ENCODE measurements at regions not wholly inside any gene's neighbourhood (a gene's known extent, or its start where the extent isn't known, plus 50 kb on each side); places are given as distances from the start of the nearest gene placed in this dataset.
"Not testable (repeated sequence)": the region's sequence is repeated elsewhere in the genome, so short reads cannot be mapped to it uniquely, and the experiment has no call there.

DNA sequence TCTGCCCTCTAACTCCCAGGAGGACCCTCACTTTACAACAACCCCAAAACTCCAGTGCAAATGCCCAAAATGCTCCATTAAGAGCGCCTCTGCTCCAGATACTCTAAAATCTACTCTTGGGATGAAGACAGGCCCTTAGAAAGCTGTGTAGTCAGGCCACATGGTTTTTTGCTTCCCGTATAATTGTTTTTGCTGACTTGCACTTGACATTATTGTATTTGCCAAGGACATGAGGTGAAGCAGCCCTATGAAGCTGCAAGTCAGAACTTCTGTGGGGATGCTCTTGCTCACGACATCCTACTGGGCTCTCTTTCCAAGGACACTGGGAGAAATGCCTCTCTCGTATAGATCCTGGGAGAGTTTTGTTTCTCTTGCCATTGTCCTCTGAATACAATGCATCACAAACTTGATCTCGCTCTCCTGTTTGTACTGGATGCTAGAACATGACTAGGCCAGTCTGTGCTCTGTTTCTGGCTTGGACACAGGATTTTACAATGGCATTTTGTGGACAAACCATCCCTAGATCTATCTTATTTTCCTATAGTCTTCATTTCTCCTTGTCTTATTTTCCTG lies 177.2 kb upstream of the DTNBP1 start:
- no peak for ATAC-seq
- no peak for DNase-seq

DNA sequence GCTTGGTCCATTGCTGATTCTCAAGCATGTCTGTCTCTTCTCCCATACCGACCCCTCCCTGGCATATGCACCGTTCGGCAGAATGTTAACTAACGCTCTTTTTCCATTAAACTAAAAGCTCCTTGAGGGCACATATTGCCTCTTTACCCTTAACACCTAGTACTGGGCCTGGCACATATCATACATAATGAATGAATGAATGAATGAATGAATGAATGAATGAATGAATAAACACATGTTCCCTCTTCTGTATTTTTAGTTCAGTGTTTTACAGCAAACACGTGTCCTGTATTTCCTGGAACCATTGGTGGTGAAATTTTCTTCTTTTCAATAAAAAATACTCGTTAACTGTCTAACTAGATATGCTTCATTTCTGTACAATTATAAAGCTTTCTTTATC lies 174.4 kb upstream of the DTNBP1 start:
- no peak for DNase-seq
- no peak for ATAC-seq

DNA sequence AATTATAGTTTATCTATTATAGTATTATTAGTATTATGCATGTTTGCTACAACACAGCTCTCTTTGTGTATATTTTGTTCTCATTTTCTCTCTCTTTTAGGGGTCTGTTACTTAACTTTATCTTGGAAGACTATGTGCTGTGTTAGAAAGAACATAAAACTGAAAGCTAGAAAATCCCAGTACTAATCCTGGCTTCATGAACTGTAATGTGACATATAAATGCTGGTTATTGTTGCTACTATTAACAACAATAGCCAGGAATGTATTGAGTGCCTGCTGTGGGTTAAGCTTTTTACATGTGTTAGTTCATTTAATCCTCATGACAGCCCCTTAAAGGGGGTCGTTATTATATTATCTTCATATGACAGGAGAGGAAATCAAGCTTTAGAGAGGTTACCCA lies 170.0 kb upstream of the DTNBP1 start:
- ATAC-seq (no peak), DNase-seq (no peak)

GRCh38 chr6:15829156-15829555 lies 166.3 kb upstream of the DTNBP1 start:
- ATAC-seq (no peak), DNase-seq (no peak)

GRCh38 chr6:15827496-15828255 lies 164.8 kb upstream of the DTNBP1 start:
- ATAC-seq = no peak

DNA sequence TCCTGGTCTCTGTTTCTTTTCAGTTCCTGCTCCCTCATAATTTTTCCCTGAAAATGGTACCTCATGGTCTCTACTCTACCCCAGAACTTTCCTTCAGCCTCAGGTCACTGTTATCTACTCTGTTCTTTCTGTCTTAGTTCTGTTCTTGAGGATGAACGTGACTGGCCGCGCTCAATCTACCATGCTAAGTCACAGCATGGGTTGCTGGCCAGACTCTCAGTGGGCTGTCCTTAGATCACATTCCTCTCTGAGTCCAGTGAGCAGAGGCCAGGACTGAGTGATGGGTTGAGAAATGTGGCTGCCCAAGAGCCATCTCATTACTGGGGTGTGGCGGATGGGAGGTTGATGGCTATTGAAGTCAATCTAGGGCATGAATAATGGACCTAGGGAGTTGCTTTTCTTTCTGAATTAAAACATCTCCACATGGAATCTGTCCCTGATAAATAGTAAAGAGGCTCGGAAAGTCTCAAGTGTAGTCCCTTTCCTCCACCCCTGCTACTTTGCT lies 164.0 kb upstream of the DTNBP1 start:
- ATAC-seq (no peak), DNase-seq (no peak)

More at GRCh38 chr6:15827496-15828255, 164.8 kb upstream of the DTNBP1 start:
- no peak for DNase-seq

GRCh38 chr6:15825332-15825930 lies 162.6 kb upstream of the DTNBP1 start:
- ATAC-seq = no peak
- no peak for DNase-seq

- DNase-seq = no peak
- ATAC-seq = no peak
Measured at GRCh38 chr6:15824811-15825210, 162.0 kb upstream of the DTNBP1 start.

DNA sequence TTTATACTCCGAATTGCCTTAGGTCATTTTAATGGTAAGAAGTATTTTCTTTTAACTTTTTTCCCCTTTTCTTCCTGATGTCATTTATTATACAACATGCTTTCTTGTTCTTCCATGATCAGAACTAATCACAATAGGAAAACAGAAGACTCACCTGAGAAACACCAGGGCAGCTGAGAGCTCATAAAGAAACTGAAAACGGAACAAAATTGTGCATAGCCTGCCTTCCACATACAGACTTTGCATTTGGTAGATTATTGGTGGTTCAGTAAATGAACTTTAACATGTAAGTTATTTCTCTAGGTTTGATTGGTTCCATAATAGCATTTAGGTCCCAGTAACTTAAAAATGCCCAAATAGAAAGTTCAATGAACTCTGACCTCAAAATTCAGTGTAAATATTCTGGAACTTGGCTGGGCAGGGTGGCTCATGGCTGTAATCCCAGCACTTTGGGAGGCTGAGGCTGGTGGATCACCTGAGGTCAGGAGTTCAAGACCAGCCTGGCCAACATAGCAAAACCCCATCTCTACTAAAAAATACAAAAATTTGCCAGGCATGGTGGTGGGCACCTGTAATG lies 161.1 kb upstream of the DTNBP1 start:
- no peak for DNase-seq

GRCh38 chr6:15822835-15823234 lies 160.0 kb upstream of the DTNBP1 start:
- DNase-seq (no peak), ATAC-seq (no peak)

More for the DNA sequence above, 161.1 kb upstream of the DTNBP1 start:
- ATAC-seq = no peak

- no peak for ATAC-seq
- no peak for DNase-seq
Measured at GRCh38 chr6:15819841-15820240, 157.0 kb upstream of the DTNBP1 start.

DNA sequence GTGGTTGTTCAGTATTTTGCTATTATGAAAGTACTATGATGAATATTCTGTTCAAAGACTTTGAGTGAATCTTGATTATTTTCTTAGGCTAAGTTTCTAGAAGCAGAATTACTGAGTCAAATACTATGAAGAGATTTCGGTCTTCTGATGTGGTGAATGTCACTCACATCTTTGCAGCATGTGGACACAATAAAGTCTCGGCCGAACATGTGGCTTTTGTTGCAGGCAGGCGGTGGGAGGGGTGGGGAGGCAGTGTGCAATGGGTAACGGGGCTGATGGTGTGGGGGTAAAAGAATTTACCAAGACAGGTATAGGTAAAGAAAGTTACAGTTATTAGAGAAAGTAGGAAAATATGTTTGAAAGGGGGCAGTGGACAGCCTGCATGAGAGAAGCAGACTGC lies 156.4 kb upstream of the DTNBP1 start:
- ATAC-seq (no peak), DNase-seq (no peak)

- DNase-seq (no peak), ATAC-seq (no peak)
Measured at GRCh38 chr6:15818491-15818890, 155.7 kb upstream of the DTNBP1 start.

DNA sequence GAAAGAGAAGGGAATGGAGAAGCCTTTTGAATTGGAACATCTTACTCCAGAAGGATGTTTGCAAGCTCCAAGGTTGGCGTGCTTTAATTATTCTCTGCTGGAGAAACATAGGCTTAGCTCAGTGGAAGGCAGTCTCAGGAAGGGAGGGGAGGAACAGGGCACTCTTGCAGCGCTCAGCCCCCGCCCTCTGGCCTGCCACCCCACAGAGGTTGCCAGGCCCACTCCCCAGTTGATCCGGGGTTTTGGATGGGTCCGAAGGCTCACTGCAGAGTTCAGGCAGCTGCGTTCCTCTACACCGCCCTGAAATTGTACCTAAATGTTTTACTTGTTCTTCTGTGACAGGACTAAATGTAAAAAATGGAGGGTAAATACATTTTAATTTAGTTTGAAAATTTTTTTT lies 155.2 kb upstream of the DTNBP1 start:
- ATAC-seq = no peak
- DNase-seq = no peak

DNA sequence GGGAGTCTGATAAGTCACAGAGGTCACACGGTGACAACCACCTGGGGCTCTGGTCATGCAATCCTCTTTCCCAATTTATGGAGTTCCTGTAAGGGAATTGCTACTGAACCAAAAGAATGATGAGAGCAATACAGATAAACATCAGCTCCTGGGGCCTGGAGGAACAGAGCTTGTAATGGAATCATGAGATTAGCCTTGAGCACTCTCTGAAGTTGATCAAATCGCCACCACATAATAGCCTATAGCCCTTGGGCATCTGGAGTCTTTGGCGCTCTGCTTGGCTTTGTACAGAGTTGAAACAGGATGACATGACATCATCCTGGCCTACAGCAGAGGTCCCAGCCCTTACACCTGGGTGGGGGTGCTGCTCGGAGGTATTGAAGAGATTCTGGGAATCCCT lies 154.3 kb upstream of the DTNBP1 start:
- DNase-seq = no peak
- ATAC-seq = no peak

GRCh38 chr6:15816661-15817060 lies 153.8 kb upstream of the DTNBP1 start:
- ATAC-seq (no peak), DNase-seq (no peak)

GRCh38 chr6:15813698-15814097 lies 150.9 kb upstream of the DTNBP1 start:
- not testable (repeated sequence) for ATAC-seq, DNase-seq

- no peak for ATAC-seq
- no peak for DNase-seq
Measured at GRCh38 chr6:15811107-15811506, 148.3 kb upstream of the DTNBP1 start.

- DNase-seq (no peak), ATAC-seq (no peak)
Measured at GRCh38 chr6:15810618-15811017, 147.8 kb upstream of the DTNBP1 start.

DNA sequence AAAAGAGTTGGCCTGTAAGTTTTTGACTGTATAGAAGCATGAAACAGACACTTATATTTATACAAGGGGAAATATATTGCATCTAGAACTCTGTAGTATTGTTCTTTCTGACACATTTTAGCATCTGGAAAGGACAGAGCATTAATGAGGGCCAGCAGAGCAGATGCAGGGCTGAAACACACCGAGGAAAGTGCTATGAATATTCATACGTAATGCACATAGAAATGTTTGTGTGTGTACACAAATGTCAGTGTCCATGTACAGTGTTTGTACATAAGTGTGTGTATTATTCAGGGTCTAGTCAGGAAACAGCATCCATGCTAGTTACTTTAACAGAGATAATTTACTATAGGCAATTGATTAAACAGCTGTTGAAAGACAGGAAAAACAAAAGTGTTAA lies 146.5 kb upstream of the DTNBP1 start:
- no peak for ATAC-seq
- no peak for DNase-seq

- ATAC-seq = no peak
Measured at GRCh38 chr6:15804164-15805154, 141.6 kb upstream of the DTNBP1 start.

GRCh38 chr6:15802466-15802865 lies 139.6 kb upstream of the DTNBP1 start:
- DNase-seq (no peak), ATAC-seq (no peak)

More at GRCh38 chr6:15804164-15805154, 141.6 kb upstream of the DTNBP1 start:
- no peak for DNase-seq
